HEK293T (cell line): ENCODE measurements at regions not wholly inside any gene's neighbourhood (a gene's known extent, or its start where the extent isn't known, plus 50 kb on each side); places are given as distances from the start of the nearest gene placed in this dataset.

ENCODE experiments used
- CTCF ChIA-PET: fragments of 350-600 bp; formaldehyde crosslinking; extraction: SDS; loops from one replicate; lab custom pipeline; 2021; ENCODE audit warnings: antibody characterized with exemption, inconsistent platforms; lab: Yijun Ruan, JAX
- POLR2A ChIA-PET: fragments of 350-600 bp; formaldehyde crosslinking; extraction: SDS; loops from one replicate; lab custom pipeline; 2020; ENCODE audit warnings: antibody characterized with exemption, inconsistent platforms; lab: Yijun Ruan, JAX
- DNase-seq: peaks from one replicate; pipeline ENCODE4 v3.0.0; 2012; ENCODE audit warnings: mixed read lengths; ENCODE audit errors: extremely low spot score
- ARNT ChIP-seq: fragments of 450-650 bp; IDR thresholded peaks from 2 replicates; pipeline ENCODE4 v1.6.1; 2017; ENCODE audit warnings: mild to moderate bottlenecking
- BHLHE40 ChIP-seq: fragments of 450-650 bp; IDR thresholded peaks from 2 replicates; pipeline ENCODE4 v1.6.1; 2016; ENCODE audit warnings: mild to moderate bottlenecking, moderate library complexity, borderline replicate concordance
- CTBP1 ChIP-seq: fragments of 450-650 bp; IDR thresholded peaks from 2 replicates; pipeline ENCODE4 v1.6.1; 2016; ENCODE audit warnings: borderline replicate concordance
- ELF4 ChIP-seq: fragments of 450-650 bp; IDR thresholded peaks from 2 replicates; pipeline ENCODE4 v1.6.1; 2017; ENCODE audit warnings: antibody characterized with exemption
- FOXA1 ChIP-seq: fragments of 450-650 bp; IDR thresholded peaks from 2 replicates; pipeline ENCODE4 v1.6.1; 2016; ENCODE audit warnings: mild to moderate bottlenecking
- FOXK2 ChIP-seq: fragments of 450-650 bp; IDR thresholded peaks from 2 replicates; pipeline ENCODE4 v1.6.1; 2016; ENCODE audit warnings: mild to moderate bottlenecking
- FOXM1 ChIP-seq: fragments of 450-650 bp; IDR thresholded peaks from 2 replicates; pipeline ENCODE4 v1.6.1; 2017; ENCODE audit warnings: mild to moderate bottlenecking, borderline replicate concordance
- HDGF ChIP-seq: fragments of 450-650 bp; IDR thresholded peaks from 2 replicates; pipeline ENCODE4 v1.6.1; 2017; ENCODE audit warnings: antibody characterized with exemption, borderline replicate concordance
- L3MBTL2 ChIP-seq: fragments of 450-650 bp; conservative IDR thresholded peaks from 2 replicates; pipeline ENCODE4 v1.6.1; 2016; ENCODE audit warnings: mild to moderate bottlenecking
- LEF1 ChIP-seq: fragments of 450-650 bp; IDR thresholded peaks from 2 replicates; pipeline ENCODE4 v1.6.1; 2017; ENCODE audit warnings: mild to moderate bottlenecking, borderline replicate concordance
- NFRKB ChIP-seq: fragments of 450-650 bp; IDR thresholded peaks from 2 replicates; pipeline ENCODE4 v1.6.1; 2016; ENCODE audit warnings: mild to moderate bottlenecking, moderate library complexity
- PKNOX1 ChIP-seq: fragments of 450-650 bp; IDR thresholded peaks from 2 replicates; pipeline ENCODE4 v1.6.1; 2016
- SP1 ChIP-seq: fragments of 450-650 bp; IDR thresholded peaks from 2 replicates; pipeline ENCODE4 v1.6.1; 2017
- SUZ12 ChIP-seq: fragments of 450-650 bp; IDR thresholded peaks from 2 replicates; pipeline ENCODE4 v1.6.1; 2016; ENCODE audit warnings: mild to moderate bottlenecking
- TARDBP ChIP-seq: fragments of 450-650 bp; IDR thresholded peaks from 2 replicates; pipeline ENCODE4 v1.6.1; 2016
- ZNF384 ChIP-seq: fragments of 450-650 bp; IDR thresholded peaks from 2 replicates; pipeline ENCODE4 v1.6.1; 2016

GRCh38 chr12:112559784-112560183 lies 141.0 kb downstream of the PTPN11 start:
- CTCF ChIA-PET, result interaction anchor here (0.6 kb wide), 2 partner anchors 8 to 46 kb away, joined by 3 read pairs; no protein-coding TSS in a partner anchor

GRCh38 chr12:112564160-112564784 lies 145.5 kb downstream of the PTPN11 start:
- CTCF ChIA-PET, result no interaction called here
- POLR2A ChIA-PET, result no interaction called here
- DNase-seq, result no peak
- no peak for TF ChIP-seq BHLHE40
- no peak for TF ChIP-seq PKNOX1
- no peak for TF ChIP-seq ARNT
- TF ChIP-seq SP1, result no peak
- TF ChIP-seq FOXM1, result no peak
- TF ChIP-seq LEF1, result no peak
- TF ChIP-seq ELF4, result no peak
- TF ChIP-seq CTBP1, result no peak
- no peak for TF ChIP-seq FOXK2
- TF ChIP-seq L3MBTL2, result no peak
- TF ChIP-seq ZNF384, result no peak
- TF ChIP-seq HDGF, result no peak
- TF ChIP-seq TARDBP, result no peak
- TF ChIP-seq NFRKB, result no peak
- TF ChIP-seq SUZ12, result no peak
- TF ChIP-seq FOXA1, result no peak

More at GRCh38 chr12:112559784-112560183, 141.0 kb downstream of the PTPN11 start:
- POLR2A ChIA-PET, result no interaction called here
- DNase-seq, result no peak
- no peak for TF ChIP-seq FOXA1
- TF ChIP-seq FOXK2, result no peak
- no peak for TF ChIP-seq TARDBP
- TF ChIP-seq CTBP1, result no peak
- no peak for TF ChIP-seq NFRKB
- no peak for TF ChIP-seq ZNF384
- no peak for TF ChIP-seq ARNT
- no peak for TF ChIP-seq FOXM1
- TF ChIP-seq L3MBTL2, result no peak
- no peak for TF ChIP-seq HDGF
- no peak for TF ChIP-seq LEF1
- TF ChIP-seq PKNOX1, result no peak
- no peak for TF ChIP-seq SP1
- TF ChIP-seq ELF4, result no peak

- DNase-seq, result no peak
- TF ChIP-seq LEF1, result no peak
- TF ChIP-seq ELF4, result no peak
- TF ChIP-seq FOXA1, result no peak
- TF ChIP-seq SUZ12, result no peak
- no peak for TF ChIP-seq L3MBTL2
- TF ChIP-seq CTBP1, result no peak
- no peak for TF ChIP-seq FOXM1
- TF ChIP-seq HDGF, result no peak
- TF ChIP-seq FOXK2, result no peak
- no peak for TF ChIP-seq BHLHE40
- no peak for TF ChIP-seq TARDBP
- TF ChIP-seq SP1, result no peak
- TF ChIP-seq ZNF384, result no peak
- TF ChIP-seq ARNT, result no peak
- no peak for TF ChIP-seq PKNOX1
- TF ChIP-seq NFRKB, result no peak
- ChIA-PET POLR2A (no interaction called here), CTCF (no interaction called here)
Measured at GRCh38 chr12:112568641-112569040, 149.9 kb downstream of the PTPN11 start.

GRCh38 chr12:112570096-112570495 lies 151.3 kb downstream of the PTPN11 start:
- DNase-seq, result no peak
- TF ChIP-seq LEF1 (no peak), PKNOX1 (no peak), HDGF (no peak), L3MBTL2 (no peak), FOXM1 (no peak), FOXK2 (no peak), NFRKB (no peak), ARNT (no peak), BHLHE40 (no peak), FOXA1 (no peak), CTBP1 (no peak), ZNF384 (no peak), SUZ12 (no peak), SP1 (no peak), TARDBP (no peak), ELF4 (no peak)
- ChIA-PET POLR2A (no interaction called here), CTCF (no interaction called here)

GRCh38 chr12:112573141-112573540 lies 154.4 kb downstream of the PTPN11 start:
- ChIA-PET POLR2A (no interaction called here), CTCF (no interaction called here)
- no peak for DNase-seq
- no peak for TF ChIP-seq ZNF384
- TF ChIP-seq L3MBTL2, result no peak
- TF ChIP-seq FOXK2, result no peak
- no peak for TF ChIP-seq LEF1
- TF ChIP-seq HDGF, result no peak
- no peak for TF ChIP-seq SUZ12
- TF ChIP-seq CTBP1, result no peak
- no peak for TF ChIP-seq FOXM1
- TF ChIP-seq ARNT, result no peak
- TF ChIP-seq ELF4, result no peak
- TF ChIP-seq BHLHE40, result no peak
- no peak for TF ChIP-seq TARDBP
- no peak for TF ChIP-seq PKNOX1
- no peak for TF ChIP-seq SP1
- no peak for TF ChIP-seq NFRKB
- TF ChIP-seq FOXA1, result no peak
